ENCODE measurements at regions not wholly inside any gene's neighbourhood (a gene's known extent, or its start where the extent isn't known, plus 50 kb on each side); places are given as distances from the start of the nearest gene placed in this dataset.

DNA sequence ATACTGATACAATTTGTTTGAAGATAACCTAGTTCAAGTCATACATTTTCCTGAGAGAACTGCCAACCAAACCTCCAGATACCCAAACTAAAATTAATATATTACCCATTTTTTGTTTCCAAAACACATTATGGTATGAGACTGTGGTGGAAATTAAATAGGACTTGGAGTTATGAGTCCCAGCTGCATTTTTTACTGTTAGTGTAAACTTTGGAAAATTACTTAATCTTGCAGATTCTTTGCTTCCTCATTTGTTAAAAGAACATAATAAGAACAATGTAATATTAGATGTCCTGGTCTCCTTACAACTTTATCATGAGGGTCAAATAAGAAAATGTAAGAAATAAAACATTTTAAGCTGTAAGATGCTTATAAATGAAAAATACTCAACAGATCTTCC is 98.2 kb upstream of the TRIB2 start:
- DNase-seq, result no peak
- Histone ChIP-seq H3K27me3 (no peaks in the 10 kb centered on the region), H3K27ac (no peak overlapping the region), H3K4me1 (no peaks in the 10 kb centered on the region), H3K9me3 (no peaks in the 10 kb centered on the region), H3K36me3 (no peaks in the 10 kb centered on the region), H3K4me3 (no peak overlapping the region)
- ATAC-seq, result no peak
- TF ChIP-seq, protein P1, sequence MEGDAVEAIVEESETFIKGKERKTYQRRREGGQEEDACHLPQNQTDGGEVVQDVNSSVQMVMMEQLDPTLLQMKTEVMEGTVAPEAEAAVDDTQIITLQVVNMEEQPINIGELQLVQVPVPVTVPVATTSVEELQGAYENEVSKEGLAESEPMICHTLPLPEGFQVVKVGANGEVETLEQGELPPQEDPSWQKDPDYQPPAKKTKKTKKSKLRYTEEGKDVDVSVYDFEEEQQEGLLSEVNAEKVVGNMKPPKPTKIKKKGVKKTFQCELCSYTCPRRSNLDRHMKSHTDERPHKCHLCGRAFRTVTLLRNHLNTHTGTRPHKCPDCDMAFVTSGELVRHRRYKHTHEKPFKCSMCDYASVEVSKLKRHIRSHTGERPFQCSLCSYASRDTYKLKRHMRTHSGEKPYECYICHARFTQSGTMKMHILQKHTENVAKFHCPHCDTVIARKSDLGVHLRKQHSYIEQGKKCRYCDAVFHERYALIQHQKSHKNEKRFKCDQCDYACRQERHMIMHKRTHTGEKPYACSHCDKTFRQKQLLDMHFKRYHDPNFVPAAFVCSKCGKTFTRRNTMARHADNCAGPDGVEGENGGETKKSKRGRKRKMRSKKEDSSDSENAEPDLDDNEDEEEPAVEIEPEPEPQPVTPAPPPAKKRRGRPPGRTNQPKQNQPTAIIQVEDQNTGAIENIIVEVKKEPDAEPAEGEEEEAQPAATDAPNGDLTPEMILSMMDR (IDR thresholded peaks at IDR 0.05), result no peak
- intact Hi-C loops (cut with DNase I), result no loop called here

DNA sequence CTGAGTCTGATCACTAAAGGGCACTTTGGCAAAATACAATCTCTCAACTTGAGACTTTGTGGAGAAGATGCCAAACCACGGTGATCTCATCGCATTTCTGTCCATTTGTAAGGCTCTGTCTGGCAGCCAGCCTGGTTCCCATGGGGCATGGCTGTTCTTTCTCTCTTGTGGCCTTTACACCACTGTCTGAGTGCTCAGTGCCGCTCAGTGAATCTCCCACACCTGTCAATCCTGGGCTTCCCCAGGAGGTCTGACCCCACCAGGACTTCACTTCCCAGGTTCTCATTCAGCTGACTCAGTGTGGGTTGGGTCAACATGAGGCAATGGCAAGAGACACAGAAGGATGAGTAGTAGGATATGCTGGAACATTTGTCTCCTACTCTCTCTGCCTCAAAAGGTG is 96.8 kb upstream of the TRIB2 start:
- Histone ChIP-seq H3K4me3 (no peak overlapping the region), H3K36me3 (no peaks in the 10 kb centered on the region), H3K27me3 (no peaks in the 10 kb centered on the region), H3K27ac (no peak overlapping the region), H3K4me1 (no peaks in the 10 kb centered on the region), H3K9me3 (no peaks in the 10 kb centered on the region)
- intact Hi-C loops (cut with DNase I), result no loop called here
- TF ChIP-seq, protein P1 (IDR thresholded peaks at IDR 0.05), result no peak
- DNase-seq, result no peak
- ATAC-seq, result peak; percentile 25

DNA sequence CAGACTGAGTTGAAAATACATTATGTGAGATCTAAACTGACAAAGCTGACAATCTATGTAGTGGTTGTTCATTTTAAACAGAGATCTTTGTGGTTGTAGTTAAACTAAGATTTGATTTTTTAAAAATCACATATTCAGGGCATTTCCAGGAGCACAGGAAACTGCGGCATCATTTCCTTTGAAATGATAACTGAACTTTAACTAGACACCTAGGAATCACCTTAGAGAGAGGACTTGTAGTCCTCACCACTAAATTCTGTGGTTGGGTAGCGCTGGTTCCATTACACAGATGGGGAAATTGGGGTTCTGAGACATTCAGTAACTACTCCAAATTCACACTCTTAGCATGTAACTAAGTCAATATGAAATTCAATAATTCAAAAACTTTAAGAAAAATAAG is 96.0 kb upstream of the TRIB2 start:
- Histone ChIP-seq H3K4me3 (no peak overlapping the region), H3K4me1 (no peaks in the 10 kb centered on the region), H3K9me3 (no peaks in the 10 kb centered on the region), H3K27ac (no peak overlapping the region), H3K36me3 (no peaks in the 10 kb centered on the region), H3K27me3 (no peaks in the 10 kb centered on the region)
- no peak for ATAC-seq
- TF ChIP-seq, protein P1 (IDR thresholded peaks at IDR 0.05), result no peak
- DNase-seq, result no peak
- intact Hi-C loops (cut with DNase I), result no loop called here

DNA sequence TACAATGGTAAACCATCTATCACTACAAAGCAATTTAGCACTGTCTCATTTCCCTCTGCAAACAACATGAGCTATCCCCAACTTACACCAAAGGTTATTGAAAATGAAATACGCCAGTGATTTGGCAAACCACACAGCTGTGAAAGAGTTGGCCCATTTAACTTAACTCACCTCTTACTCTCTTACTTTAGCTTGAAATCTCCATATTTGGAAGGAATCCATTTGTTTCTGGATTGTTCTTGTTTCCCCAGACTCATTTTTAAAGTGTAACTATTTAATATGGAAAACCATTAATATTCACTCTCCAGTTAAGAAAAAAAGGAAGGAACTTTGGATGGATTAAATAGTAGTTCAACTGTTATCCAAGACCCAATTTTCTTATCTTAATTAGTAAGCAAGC is 93.7 kb upstream of the TRIB2 start:
- H3K9me3 ChIP-seq, result no peaks in the 10 kb centered on the region
- no peak for DNase-seq
- H3K27ac ChIP-seq, result no peak overlapping the region
- intact Hi-C loops (cut with DNase I), result no loop called here
- H3K4me1 ChIP-seq, result no peaks in the 10 kb centered on the region
- no peak for ATAC-seq
- TF ChIP-seq, protein P1 (IDR thresholded peaks at IDR 0.05), result no peak
- no peaks in the 10 kb centered on the region for H3K27me3 ChIP-seq
- H3K36me3 ChIP-seq, result no peaks in the 10 kb centered on the region
- H3K4me3 ChIP-seq, result no peak overlapping the region

DNA sequence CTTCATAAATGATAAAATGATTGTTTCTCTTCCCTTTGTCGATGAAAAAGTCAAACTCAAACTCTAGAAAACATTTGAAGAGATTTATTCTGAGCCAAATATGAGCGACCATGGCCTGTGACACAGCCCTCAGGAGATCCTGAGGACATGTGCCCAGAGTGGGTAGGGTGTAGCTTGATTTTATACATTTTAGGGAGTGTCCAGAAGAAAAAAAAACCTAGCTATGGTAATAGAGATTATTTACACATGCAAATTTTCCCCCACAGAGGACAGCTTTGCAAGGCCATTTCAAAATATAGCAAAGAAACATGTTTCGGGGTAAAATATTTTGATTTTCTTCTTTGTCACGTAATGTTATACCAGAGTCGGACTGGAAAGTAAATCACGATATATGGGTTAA is 92.4 kb upstream of the TRIB2 start:
- no peak overlapping the region for H3K4me3 ChIP-seq
- H3K36me3 ChIP-seq, result no peaks in the 10 kb centered on the region
- H3K27me3 ChIP-seq, result no peaks in the 10 kb centered on the region
- no peaks in the 10 kb centered on the region for H3K9me3 ChIP-seq
- DNase-seq (no peak), ATAC-seq (no peak)
- H3K27ac ChIP-seq, result no peak overlapping the region
- intact Hi-C loops (cut with DNase I), result no loop called here
- TF ChIP-seq, protein P1 (IDR thresholded peaks at IDR 0.05), result no peak
- no peaks in the 10 kb centered on the region for H3K4me1 ChIP-seq

Measured in left lung (tissue), 4 donors.